ENCODE measurements at regions not wholly inside any gene's neighbourhood (a gene's known extent, or its start where the extent isn't known, plus 50 kb on each side); places are given as distances from the start of the nearest gene placed in this dataset.
"Not testable (repeated sequence)": the region's sequence is repeated elsewhere in the genome, so short reads cannot be mapped to it uniquely, and the experiment has no call there.

- intact Hi-C loops (cut with micrococcal nuclease): no loop called here
Observed at GRCh38 chr14:56419750-56420149, 159.8 kb upstream of the TMEM260 start.

- intact Hi-C loops (cut with micrococcal nuclease): loop anchor here (1.0 to 2.0 kb wide), 5 partner anchors 81 to 715 kb away; no protein-coding TSS in a partner anchor
Observed at GRCh38 chr14:56422221-56422620, 157.4 kb upstream of the TMEM260 start.

- intact Hi-C loops (cut with micrococcal nuclease): loop anchor here (1.0 to 2.0 kb wide), 5 partner anchors 82 to 715 kb away; no protein-coding TSS in a partner anchor
Observed at GRCh38 chr14:56422703-56423213, 156.8 kb upstream of the TMEM260 start.

GRCh38 chr14:56423544-56423943 is 156.1 kb upstream of the TMEM260 start:
- intact Hi-C loops (cut with micrococcal nuclease): loop anchor here (2.0 kb wide), 2 partner anchors 83 to 177 kb away; no protein-coding TSS in a partner anchor

GRCh38 chr14:56431013-56431412 is 148.6 kb upstream of the TMEM260 start:
- intact Hi-C loops (cut with micrococcal nuclease): no loop called here

GRCh38 chr14:56449670-56450213 is 129.9 kb upstream of the TMEM260 start:
- intact Hi-C loops (cut with micrococcal nuclease): no loop called here

GRCh38 chr14:56452940-56453339 is 126.7 kb upstream of the TMEM260 start:
- intact Hi-C loops (cut with micrococcal nuclease): no loop called here

- intact Hi-C loops (cut with micrococcal nuclease): not testable (repeated sequence)
Observed at GRCh38 chr14:56454680-56455079, 124.9 kb upstream of the TMEM260 start.

GRCh38 chr14:56460469-56460868 is 119.1 kb upstream of the TMEM260 start:
- intact Hi-C loops (cut with micrococcal nuclease): no loop called here

GRCh38 chr14:56461276-56462275 is 118.0 kb upstream of the TMEM260 start:
- intact Hi-C loops (cut with micrococcal nuclease): no loop called here

GRCh38 chr14:56463271-56463890 is 116.2 kb upstream of the TMEM260 start:
- intact Hi-C loops (cut with micrococcal nuclease): no loop called here

GRCh38 chr14:56471056-56471455 is 108.5 kb upstream of the TMEM260 start:
- intact Hi-C loops (cut with micrococcal nuclease): loop anchor here (10.0 kb wide), 1 partner anchor 1256 kb away; no protein-coding TSS in a partner anchor

- intact Hi-C loops (cut with micrococcal nuclease): loop anchor here (1.0 to 10.0 kb wide), 8 partner anchors 134 to 1260 kb away; partner anchors contain the start of gene FBXO34
Observed at GRCh38 chr14:56474419-56475022, 105.1 kb upstream of the TMEM260 start.

- intact Hi-C loops (cut with micrococcal nuclease): no loop called here
Observed at GRCh38 chr14:56482310-56482911, 97.2 kb upstream of the TMEM260 start.

- intact Hi-C loops (cut with micrococcal nuclease): no loop called here
Observed at GRCh38 chr14:56487090-56487667, 92.4 kb upstream of the TMEM260 start.

- intact Hi-C loops (cut with micrococcal nuclease): no loop called here
Observed at GRCh38 chr14:56487761-56488160, 91.8 kb upstream of the TMEM260 start.

- intact Hi-C loops (cut with micrococcal nuclease): no loop called here
Observed at GRCh38 chr14:56488306-56488705, 91.3 kb upstream of the TMEM260 start.

GRCh38 chr14:56490379-56490778 is 89.2 kb upstream of the TMEM260 start:
- intact Hi-C loops (cut with micrococcal nuclease): loop anchor here (1.0 to 10.0 kb wide), 5 partner anchors 87 to 712 kb away; partner anchors contain the start of gene TMEM260

GRCh38 chr14:56491299-56492285 is 88.0 kb upstream of the TMEM260 start:
- intact Hi-C loops (cut with micrococcal nuclease): loop anchor here (1.0 to 10.0 kb wide), 5 partner anchors 86 to 826 kb away; partner anchors contain the start of gene TMEM260
